ENCODE measurements at regions not wholly inside any gene's neighbourhood (a gene's known extent, or its start where the extent isn't known, plus 50 kb on each side); places are given as distances from the start of the nearest gene placed in this dataset.
"Not testable (repeated sequence)": the region's sequence is repeated elsewhere in the genome, so short reads cannot be mapped to it uniquely, and the experiment has no call there.

- TF ChIP-seq POLR2A (IDR thresholded peaks at IDR 0.05); CTCF (IDR thresholded peaks at IDR 0.05 in 4 of 5, conservative IDR thresholded peaks at IDR 0.05 in 1 of 5): not testable (repeated sequence)
Measured at GRCh38 chrX:30994018-30994417, 77.8 kb downstream of the FTHL17 start.
